ENCODE measurements at regions not wholly inside any gene's neighbourhood (a gene's known extent, or its start where the extent isn't known, plus 50 kb on each side); places are given as distances from the start of the nearest gene placed in this dataset.
A peak's percentile ranks its signal among the peaks of the same experiment; 100 is the strongest.
"Not testable (repeated sequence)": the region's sequence is repeated elsewhere in the genome, so short reads cannot be mapped to it uniquely, and the experiment has no call there.

GRCh38 chr2:87075054-87075790, 53.6 kb upstream of the PLGLB1 start:
- peak in 1 of 2 donors; percentile 13 for DNase-seq (ENCODE audit: extremely low read depth in 1 of 2, low read depth in 1 of 2)

- DNase-seq (ENCODE audit: extremely low read depth in 1 of 2, low read depth in 1 of 2), result peak; percentile 8 to 38
These were observed 54.2 kb upstream of the PLGLB1 start for GRCh38 chr2:87075791-87076252.

DNA sequence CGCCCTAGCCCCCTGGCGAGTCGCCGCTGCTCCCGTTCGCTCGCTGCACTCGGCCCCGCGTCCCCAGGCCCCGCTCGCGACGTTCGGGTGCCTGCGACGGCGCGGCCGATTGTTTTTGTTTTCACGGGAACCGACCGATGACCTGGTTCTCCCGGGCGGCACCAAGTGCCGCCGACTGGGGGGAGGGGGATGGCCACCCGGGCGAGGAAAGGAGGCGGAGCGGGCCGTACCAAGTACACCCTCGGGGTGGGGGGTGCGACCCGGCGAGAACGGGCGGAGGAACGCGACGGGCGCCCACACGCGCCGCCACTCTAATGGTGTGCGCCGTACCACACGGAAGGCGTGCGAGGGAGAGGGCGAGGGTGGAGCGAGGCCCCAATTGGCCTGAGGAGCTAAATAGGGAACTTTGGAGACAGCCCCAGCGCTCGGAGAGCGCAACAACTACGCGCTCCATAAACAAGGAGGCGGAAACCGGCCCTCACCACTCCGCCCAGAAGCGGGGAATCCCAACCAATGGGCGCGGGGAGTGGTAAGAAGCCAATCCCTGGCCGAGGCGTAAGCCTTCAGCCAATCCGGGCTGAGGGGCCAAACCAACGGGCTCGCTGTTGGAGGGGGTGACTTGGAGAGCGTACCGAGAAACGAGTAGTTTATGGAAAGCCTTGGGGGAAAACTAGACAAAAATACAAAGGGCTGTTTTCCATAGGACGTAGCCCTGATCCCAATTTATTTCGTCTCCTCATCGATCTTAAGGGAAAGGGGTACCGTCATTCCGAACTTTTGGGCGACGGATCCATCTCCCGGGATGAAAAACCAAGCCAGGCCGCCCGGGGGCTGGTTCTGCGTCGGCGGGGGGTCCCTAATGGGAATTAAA, 54.8 kb upstream of the PLGLB1 start:
- peak; percentile 73 to 87 for DNase-seq (ENCODE audit: extremely low read depth in 1 of 2, low read depth in 1 of 2)

- not testable (repeated sequence) for DNase-seq (ENCODE audit: extremely low read depth in 1 of 2, low read depth in 1 of 2)
These were observed 55.4 kb upstream of the PLGLB1 start for GRCh38 chr2:87077124-87077446.

DNA sequence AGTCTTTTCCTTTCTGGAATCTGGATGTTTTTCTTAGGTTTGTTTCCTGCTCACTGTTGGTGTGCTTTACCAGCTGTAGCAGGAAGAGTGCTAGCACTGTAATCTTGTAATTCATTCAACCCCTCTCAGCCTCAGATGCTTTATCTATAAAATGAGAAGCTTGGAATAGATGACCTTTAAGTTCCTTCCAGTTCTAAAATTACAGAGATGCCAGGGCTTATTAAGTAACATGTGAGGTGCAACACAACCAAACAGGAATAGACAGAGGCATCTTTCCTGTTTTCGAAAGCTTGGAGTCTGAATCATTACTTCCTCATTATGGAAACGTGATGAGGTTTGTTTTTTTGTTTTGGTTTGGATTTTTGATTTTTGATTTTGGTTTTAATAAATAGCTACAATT, 60.1 kb upstream of the PLGLB1 start:
- not testable (repeated sequence) for DNase-seq (ENCODE audit: extremely low read depth in 1 of 2, low read depth in 1 of 2)

- DNase-seq (ENCODE audit: extremely low read depth in 1 of 2, low read depth in 1 of 2), result not testable (repeated sequence)
These were observed 66.4 kb upstream of the PLGLB1 start for GRCh38 chr2:87088079-87088478.

- DNase-seq (ENCODE audit: extremely low read depth in 1 of 2, low read depth in 1 of 2), result not testable (repeated sequence)
These were observed 67.8 kb upstream of the PLGLB1 start for GRCh38 chr2:87089401-87089800.

GRCh38 chr2:87093252-87093651, 71.6 kb upstream of the PLGLB1 start:
- not testable (repeated sequence) for DNase-seq (ENCODE audit: extremely low read depth in 1 of 2, low read depth in 1 of 2)

DNA sequence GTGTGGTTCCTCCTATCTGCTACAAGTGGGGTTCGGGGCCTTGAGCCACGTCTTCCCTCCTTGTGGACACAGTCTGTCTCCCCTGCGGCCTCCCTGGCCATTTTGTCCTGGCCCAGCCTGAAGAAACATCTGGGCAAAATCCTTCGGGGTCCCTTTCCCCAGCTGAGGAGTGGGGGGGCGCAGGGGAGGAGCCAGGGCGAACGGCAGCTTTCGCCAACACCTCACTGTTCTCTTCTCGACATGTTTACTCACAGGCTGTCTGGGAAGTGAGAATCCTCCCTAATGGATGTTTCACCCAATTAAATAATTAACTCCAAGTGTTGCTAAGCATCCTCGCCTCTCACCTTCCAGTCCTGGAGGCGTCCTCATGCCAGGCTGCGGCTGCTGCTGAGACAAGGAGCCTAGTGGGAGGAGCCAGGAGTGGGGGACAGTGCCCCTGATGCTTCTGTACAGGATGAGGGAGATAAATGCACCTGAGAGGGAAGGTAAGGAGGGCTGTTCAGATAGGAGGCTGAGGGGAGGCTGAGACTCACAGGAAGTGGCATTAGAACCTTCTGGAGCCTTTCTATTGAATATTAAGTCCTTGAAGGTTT, 72.4 kb upstream of the PLGLB1 start:
- not testable (repeated sequence) for DNase-seq (ENCODE audit: extremely low read depth in 1 of 2, low read depth in 1 of 2)

GRCh38 chr2:87095804-87096203, 74.2 kb upstream of the PLGLB1 start:
- DNase-seq (ENCODE audit: extremely low read depth in 1 of 2, low read depth in 1 of 2), result not testable (repeated sequence)

GRCh38 chr2:87128761-87129553, 107.3 kb upstream of the PLGLB1 start:
- DNase-seq (ENCODE audit: extremely low read depth in 1 of 2, low read depth in 1 of 2), result not testable (repeated sequence)

- not testable (repeated sequence) for DNase-seq (ENCODE audit: extremely low read depth in 1 of 2, low read depth in 1 of 2)
These were observed 110.9 kb upstream of the PLGLB1 start for GRCh38 chr2:87132577-87132976.

- DNase-seq (ENCODE audit: extremely low read depth in 1 of 2, low read depth in 1 of 2), result not testable (repeated sequence)
These were observed 130.3 kb upstream of the PLGLB1 start for GRCh38 chr2:87151835-87152493.

GRCh38 chr2:87174454-87174853, 152.8 kb upstream of the PLGLB1 start:
- DNase-seq (ENCODE audit: extremely low read depth in 1 of 2, low read depth in 1 of 2), result not testable (repeated sequence)

GRCh38 chr2:87183373-87183772, 161.7 kb upstream of the PLGLB1 start:
- DNase-seq (ENCODE audit: extremely low read depth in 1 of 2, low read depth in 1 of 2), result not testable (repeated sequence)

- not testable (repeated sequence) for DNase-seq (ENCODE audit: extremely low read depth in 1 of 2, low read depth in 1 of 2)
These were observed 162.6 kb upstream of the PLGLB1 start for GRCh38 chr2:87184260-87184659.

GRCh38 chr2:87189214-87189613, 167.6 kb upstream of the PLGLB1 start:
- DNase-seq (ENCODE audit: extremely low read depth in 1 of 2, low read depth in 1 of 2), result not testable (repeated sequence)

DNA sequence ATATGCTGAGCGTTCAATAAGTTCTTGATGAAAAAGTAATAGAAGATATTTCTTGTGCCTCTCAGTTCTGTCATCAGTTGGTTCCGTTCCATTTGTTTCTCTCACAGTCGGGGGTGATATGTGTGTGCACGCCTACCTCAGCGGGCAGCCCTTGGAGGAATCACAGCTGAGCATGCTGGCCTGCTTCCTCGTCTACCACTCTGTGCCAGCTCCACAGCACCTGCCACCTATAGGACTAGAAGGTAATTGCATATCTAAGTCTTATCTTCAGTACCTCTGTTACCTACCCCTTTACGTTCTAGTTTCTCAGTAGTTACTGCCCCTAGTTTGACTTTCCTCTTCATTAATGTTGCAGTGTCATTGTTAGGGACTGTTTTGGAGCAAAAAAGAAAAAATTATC, 171.7 kb upstream of the PLGLB1 start:
- not testable (repeated sequence) for DNase-seq (ENCODE audit: extremely low read depth in 1 of 2, low read depth in 1 of 2)

DNA sequence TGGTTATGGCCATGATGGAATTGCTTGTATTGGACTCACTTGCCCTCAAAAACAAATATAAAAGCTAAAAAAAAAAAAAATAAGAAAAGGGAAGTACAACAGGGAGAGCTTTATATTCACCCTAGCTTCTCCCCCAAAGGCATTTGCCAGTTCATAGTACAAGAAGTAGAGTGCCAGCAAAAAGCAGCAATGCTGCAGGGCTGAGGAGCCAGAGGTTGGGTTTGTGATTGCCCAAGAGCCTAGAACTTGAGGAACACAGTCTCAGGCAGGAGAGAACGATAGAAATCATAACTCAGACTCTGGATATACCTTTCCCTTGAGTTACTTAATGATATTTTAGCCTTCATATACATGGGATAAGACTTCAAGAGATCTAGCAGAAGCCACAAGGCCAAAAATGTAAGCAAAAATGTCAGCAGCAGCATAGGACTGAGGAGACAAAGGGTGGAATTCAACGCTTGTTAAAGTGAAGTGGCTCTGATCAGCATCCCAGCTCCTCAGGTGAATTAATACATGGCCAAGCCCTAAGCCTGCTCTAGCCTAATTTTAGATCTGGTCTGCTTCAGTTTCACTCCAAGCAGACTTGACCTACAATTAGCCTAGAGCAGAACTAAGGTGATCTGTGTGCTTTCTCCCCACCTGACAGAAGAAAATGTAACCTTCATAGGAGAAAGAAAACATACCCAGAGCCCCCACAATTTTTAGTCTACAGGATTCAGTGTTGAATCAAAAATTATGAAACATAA, 172.8 kb upstream of the PLGLB1 start:
- not testable (repeated sequence) for DNase-seq (ENCODE audit: extremely low read depth in 1 of 2, low read depth in 1 of 2)

Measured in activated CD8-positive, alpha-beta memory T cell treated with anti-CD3 and anti-CD28 coated beads for 1 hour (primary cell).